Activated CD8-positive, alpha-beta T cell treated with anti-CD3 and anti-CD28 coated beads for 36 hours (primary cell): ENCODE measurements at regions not wholly inside any gene's neighbourhood (a gene's known extent, or its start where the extent isn't known, plus 50 kb on each side); places are given as distances from the start of the nearest gene placed in this dataset.
A peak's percentile ranks its signal among the peaks of the same experiment; 100 is the strongest.

Experiments
- ATAC-seq: fragments of 200-7000 bp; cut with Tn5 transposase; one replicate; pipeline ENCODE4 v1.10.0; 2021; ENCODE audit warnings: mild to moderate bottlenecking, moderate library complexity
- CTCF ChIA-PET: fragments of 350-600 bp; sonication (Branson Sonifier 250); formaldehyde crosslinking; loops from one replicate; lab custom pipeline; 2021; ENCODE audit warnings: antibody characterized with exemption; lab: Charles Lee
- POLR2A ChIA-PET: fragments of 350-600 bp; sonication (Branson Sonifier 250); formaldehyde crosslinking; loops from one replicate; lab custom pipeline; 2021; ENCODE audit warnings: antibody characterized with exemption; lab: Charles Lee
- DNase-seq: peaks from one replicate; pipeline ENCODE4 v3.0.0-alpha.2; 2020
- H3K27ac Mint-ChIP-seq: one replicate; pipeline ENCODE4 v1.8.0; 2021; ENCODE audit warnings: mild to moderate bottlenecking, mixed read lengths
- H3K27me3 Mint-ChIP-seq: one replicate; pipeline ENCODE4 v1.8.0; 2021; ENCODE audit warnings: mixed read lengths
- H3K36me3 Mint-ChIP-seq: one replicate; pipeline ENCODE4 v1.8.0; 2021; ENCODE audit warnings: low read depth, mixed read lengths
- H3K4me1 Mint-ChIP-seq: one replicate; pipeline ENCODE4 v1.8.0; 2021; ENCODE audit warnings: low read depth, mixed read lengths
- H3K4me3 Mint-ChIP-seq: one replicate; pipeline ENCODE4 v1.8.0; 2021; ENCODE audit warnings: mild to moderate bottlenecking, moderate library complexity, mixed read lengths
- H3K9me3 Mint-ChIP-seq: one replicate; pipeline ENCODE4 v1.8.0; 2021; ENCODE audit warnings: mixed read lengths
- CTCF ChIP-seq: fragments of 200-600 bp; IDR thresholded peaks from one replicate; pipeline ENCODE4 v1.8.0; 2022; ENCODE audit warnings: antibody characterized with exemption, mild to moderate bottlenecking
- intact Hi-C: fragments of 100-400 bp; cut with micrococcal nuclease; formaldehyde crosslinking; loops from one replicate; pipeline ENCODE4 v1.10.0; 2022

- Mint-ChIP-seq H3K27me3 (peaks cover 13% of the 10 kb centered on the region), H3K36me3 (no peaks in the 10 kb centered on the region), H3K9me3 (no peaks in the 10 kb centered on the region), H3K4me3 (no peak overlapping the region), H3K27ac (no peak overlapping the region), H3K4me1 (no peaks in the 10 kb centered on the region)
- TF ChIP-seq CTCF, result no peak
- no peak for ATAC-seq
- ChIA-PET CTCF (no interaction called here), POLR2A (interaction anchor here (0.6 kb wide), 1 partner anchor 338 kb away, joined by 3 read pairs; no protein-coding TSS in a partner anchor)
- DNase-seq, result no peak
- intact Hi-C loops, result no loop called here
Measured at GRCh38 chr22:44574640-44575380, 76.8 kb upstream of the RTL6 start.

GRCh38 chr22:44574057-44574639 lies 76.1 kb upstream of the RTL6 start:
- peaks cover 13% of the 10 kb centered on the region for H3K27me3 Mint-ChIP-seq
- no peaks in the 10 kb centered on the region for H3K36me3 Mint-ChIP-seq
- no peak overlapping the region for H3K27ac Mint-ChIP-seq
- CTCF ChIA-PET, result no interaction called here
- POLR2A ChIA-PET, result interaction anchor here (0.6 kb wide), 1 partner anchor 338 kb away, joined by 3 read pairs; no protein-coding TSS in a partner anchor
- H3K9me3 Mint-ChIP-seq, result no peaks in the 10 kb centered on the region
- no peaks in the 10 kb centered on the region for H3K4me1 Mint-ChIP-seq
- no peak for DNase-seq
- ATAC-seq, result no peak
- intact Hi-C loops, result no loop called here
- no peak overlapping the region for H3K4me3 Mint-ChIP-seq
- TF ChIP-seq CTCF, result no peak

- no peaks in the 10 kb centered on the region for H3K9me3 Mint-ChIP-seq
- DNase-seq, result no peak
- no peak for ATAC-seq
- no peak overlapping the region for H3K27ac Mint-ChIP-seq
- no peak for TF ChIP-seq CTCF
- POLR2A ChIA-PET, result no interaction called here
- H3K4me1 Mint-ChIP-seq, result no peaks in the 10 kb centered on the region
- H3K36me3 Mint-ChIP-seq, result no peaks in the 10 kb centered on the region
- CTCF ChIA-PET, result interaction anchor here (1.3 kb wide), 1 partner anchor 15 kb away, joined by 3 read pairs; no protein-coding TSS in a partner anchor
- no peak overlapping the region for H3K4me3 Mint-ChIP-seq
- intact Hi-C loops, result no loop called here
- H3K27me3 Mint-ChIP-seq, result peaks cover 10% of the 10 kb centered on the region
Measured at GRCh38 chr22:44573451-44573850, 75.4 kb upstream of the RTL6 start.

GRCh38 chr22:44572414-44573207 lies 74.6 kb upstream of the RTL6 start:
- ATAC-seq (no peak), DNase-seq (peak; percentile 14)
- no peaks in the 10 kb centered on the region for H3K9me3 Mint-ChIP-seq
- H3K27ac Mint-ChIP-seq, result no peak overlapping the region
- ChIA-PET CTCF (interaction anchor here (1.3 kb wide), 1 partner anchor 16 kb away, joined by 3 read pairs; no protein-coding TSS in a partner anchor), POLR2A (interaction anchor here (0.6 kb wide), 1 partner anchor 513 kb away, joined by 3 read pairs; no protein-coding TSS in a partner anchor)
- H3K36me3 Mint-ChIP-seq, result no peaks in the 10 kb centered on the region
- intact Hi-C loops, result no loop called here
- H3K4me3 Mint-ChIP-seq, result no peak overlapping the region
- peaks cover 10% of the 10 kb centered on the region for H3K27me3 Mint-ChIP-seq
- no peaks in the 10 kb centered on the region for H3K4me1 Mint-ChIP-seq
- no peak for TF ChIP-seq CTCF
